ENCODE measurements at regions not wholly inside any gene's neighbourhood (a gene's known extent, or its start where the extent isn't known, plus 50 kb on each side); places are given as distances from the start of the nearest gene placed in this dataset.
"Not testable (repeated sequence)": the region's sequence is repeated elsewhere in the genome, so short reads cannot be mapped to it uniquely, and the experiment has no call there.

DNA sequence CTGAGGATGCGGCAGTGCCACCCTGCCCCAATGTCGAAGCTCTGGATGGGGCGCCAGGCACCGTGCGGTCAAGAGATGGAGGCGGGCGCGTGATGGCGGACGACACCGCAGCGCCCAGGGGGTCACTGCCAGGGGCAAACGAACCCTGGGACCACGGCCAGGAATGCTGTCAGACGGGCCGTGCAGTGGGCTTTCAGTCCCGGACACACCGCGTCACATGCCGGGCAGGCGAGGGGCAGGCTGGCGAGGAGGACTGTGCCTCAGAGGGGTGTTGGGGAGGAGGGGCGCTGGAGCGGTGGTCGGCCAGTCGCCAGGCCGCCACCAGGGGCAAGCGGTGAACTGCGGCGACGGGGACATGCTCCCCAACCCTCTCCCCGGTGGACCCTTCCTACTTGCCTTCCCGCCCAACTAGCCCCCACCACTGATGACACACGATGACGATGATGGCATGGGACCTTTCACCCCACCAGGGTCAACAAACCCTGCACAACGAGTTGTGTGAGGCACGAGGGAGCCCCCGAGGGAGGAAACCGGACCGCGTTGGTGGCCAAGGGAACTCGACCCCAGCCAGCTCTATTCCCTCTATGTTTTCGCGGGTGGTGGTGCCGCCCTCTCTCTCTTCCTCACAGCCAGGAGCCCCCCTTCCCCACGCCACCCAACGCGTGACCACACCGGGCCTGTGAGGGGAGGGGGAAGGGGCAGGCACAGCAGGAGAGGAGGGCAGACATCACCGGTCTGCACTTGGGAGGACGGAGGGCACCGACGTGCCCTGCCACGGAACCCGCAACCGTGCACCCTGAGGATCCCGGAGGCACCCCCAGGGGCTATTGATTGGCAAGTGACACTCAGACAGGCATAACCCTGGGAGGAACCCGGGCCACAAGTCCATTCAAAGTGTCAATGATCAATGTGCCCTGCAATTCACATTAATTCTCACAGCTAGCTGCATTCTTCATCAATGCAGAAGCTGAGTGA lies 1960.9 kb upstream of the DEFB115 start:
- no peak for DNase-seq

DNA sequence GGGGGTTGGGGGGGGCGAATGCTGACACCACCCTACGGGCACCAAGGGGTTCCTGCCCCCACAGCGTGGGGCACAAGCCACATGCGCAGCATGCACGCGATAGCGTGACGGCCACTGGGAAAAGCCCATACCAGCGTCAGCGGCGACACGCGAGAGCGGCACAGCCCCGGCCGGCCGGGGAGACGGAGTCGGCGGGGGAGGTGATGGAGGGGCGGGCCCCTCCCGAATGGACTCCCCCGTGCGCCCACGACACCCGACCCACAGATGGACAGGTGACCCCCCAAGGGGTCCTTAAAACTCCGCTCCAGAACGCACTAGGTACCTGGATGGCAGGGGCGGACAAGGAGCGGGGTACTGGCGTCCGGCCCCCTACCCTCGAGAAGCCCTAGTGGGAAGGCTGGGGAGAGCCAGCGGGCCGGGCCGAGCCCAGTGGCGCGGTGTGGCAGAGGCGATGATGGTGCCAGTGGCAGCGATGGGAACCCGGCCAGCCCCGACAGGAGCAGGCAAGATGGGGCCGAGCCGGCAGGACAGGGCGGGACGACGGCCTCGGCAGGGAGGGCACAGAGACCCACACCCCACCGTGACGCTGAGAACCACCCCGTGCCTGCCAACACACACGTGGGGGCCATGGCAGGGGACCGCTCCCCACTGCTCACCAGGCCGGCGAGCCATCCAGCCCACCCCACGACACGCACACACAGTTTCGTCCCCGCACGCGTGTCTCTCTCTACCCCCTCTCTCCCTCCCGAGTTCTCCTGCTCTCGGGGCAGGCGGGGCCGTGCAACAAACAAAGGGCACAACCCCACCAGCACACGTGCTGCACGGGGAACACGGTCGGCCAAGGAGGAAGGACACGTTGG lies 1959.8 kb upstream of the DEFB115 start:
- DNase-seq: no peak

DNA sequence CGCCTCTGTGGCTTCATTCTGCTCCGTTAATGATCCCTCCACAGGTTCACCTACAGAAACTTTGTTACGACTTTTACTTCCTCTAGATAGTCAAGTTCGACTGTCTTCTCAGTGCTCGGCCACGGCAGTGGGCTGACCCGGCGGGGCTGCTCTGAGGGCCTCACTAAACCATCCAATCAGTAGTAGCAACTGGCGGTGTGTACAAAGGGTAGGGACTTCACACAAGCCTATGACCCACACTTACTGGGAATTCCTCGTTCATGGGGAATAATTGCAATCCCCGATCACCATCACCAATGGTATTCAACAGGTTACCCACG lies 1959.2 kb upstream of the DEFB115 start:
- DNase-seq: no peak

GRCh38 chr20:29298759-29299613 lies 1958.5 kb upstream of the DEFB115 start:
- DNase-seq: no peak

GRCh38 chr20:29299811-29300578 lies 1957.5 kb upstream of the DEFB115 start:
- no peak for DNase-seq

GRCh38 chr20:29300579-29301551 lies 1956.6 kb upstream of the DEFB115 start:
- no peak for DNase-seq

DNA sequence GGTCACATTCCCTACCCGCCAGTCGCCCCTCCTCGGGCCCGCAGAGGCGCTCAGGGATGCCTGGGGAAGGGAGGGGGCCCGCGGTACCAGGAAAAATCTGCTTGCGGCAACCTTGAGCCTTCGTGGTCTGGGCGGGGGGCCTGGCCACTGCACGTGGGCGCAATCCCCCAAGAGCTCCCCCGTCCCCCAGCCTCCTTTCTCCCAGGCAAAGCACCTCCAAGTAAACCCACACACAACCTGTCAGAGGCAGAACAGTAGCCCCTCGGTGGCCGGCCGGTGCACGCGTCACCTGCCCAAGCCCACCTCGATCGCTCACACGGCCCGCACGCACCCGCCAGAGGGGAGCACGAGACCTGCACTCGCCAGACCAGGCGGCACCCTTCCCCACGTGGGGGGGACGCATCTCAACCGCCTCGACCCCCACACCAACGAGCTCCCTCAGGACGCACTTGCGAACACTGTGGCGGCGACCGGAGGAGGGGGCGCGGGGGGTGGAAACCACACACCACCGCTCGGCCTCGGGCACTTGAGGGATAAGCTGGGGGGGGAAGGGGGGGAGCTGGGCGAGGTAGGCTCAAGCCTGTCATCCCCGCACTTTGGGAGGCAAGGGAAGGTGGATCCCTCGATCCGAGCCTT lies 1955.7 kb upstream of the DEFB115 start:
- no peak for DNase-seq

- no peak for DNase-seq
These were observed 1954.4 kb upstream of the DEFB115 start for GRCh38 chr20:29302979-29303644.

DNA sequence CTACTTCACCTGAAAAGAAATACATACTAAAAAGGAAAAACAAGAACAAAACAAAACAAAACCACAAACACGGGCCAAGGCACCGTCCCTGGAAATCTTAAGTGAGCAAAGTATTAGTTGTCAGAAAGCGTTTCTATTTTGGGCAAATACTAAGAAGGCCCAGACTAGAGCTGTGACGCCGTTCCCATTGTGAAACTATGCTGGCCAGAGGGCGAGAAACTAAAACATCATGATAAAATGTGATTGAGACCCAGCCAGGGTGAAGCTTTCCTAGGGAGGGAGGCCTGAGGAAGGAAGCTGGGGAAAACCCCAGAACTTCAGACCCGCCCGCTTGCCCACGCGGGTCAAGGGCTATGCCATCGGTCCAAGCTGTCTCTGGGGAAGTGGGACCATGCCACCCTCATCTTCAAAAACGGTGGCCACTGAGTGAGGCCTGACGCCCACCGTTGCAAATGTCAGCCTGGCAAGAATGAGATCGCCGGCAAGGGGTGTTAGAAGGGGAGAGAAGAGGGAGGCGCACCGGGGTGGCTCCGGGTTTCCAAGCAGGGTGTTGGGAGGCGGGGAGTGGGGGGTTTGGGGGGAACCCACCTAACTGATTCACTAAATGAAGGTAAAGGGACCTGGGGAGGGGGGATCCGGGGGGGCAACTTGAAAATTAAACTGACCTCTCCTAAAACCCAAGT lies 1950.9 kb upstream of the DEFB115 start:
- no peak for DNase-seq

DNA sequence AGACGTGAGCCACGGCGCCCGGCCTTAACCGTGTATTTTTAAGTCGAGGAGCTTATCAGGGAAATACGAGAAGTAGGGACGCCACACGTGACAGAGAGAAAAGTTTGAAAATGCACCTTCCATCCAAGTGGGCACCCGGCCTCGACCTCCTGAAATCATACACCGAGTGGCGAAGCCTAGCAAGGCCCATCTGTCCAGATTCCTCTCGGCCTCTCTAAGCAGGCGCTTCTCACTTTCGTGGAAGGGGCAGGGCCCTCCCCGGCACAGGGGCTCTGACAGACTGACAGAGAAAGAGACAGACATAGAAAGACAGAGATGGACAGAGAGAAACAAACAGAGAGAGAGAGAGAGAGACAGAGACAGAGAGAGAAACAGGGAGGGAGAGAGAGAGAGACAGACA lies 1950.0 kb upstream of the DEFB115 start:
- not testable (repeated sequence) for DNase-seq

GRCh38 chr20:29308956-29309355 lies 1948.5 kb upstream of the DEFB115 start:
- not testable (repeated sequence) for DNase-seq

- DNase-seq: not testable (repeated sequence)
These were observed 1948.0 kb upstream of the DEFB115 start for GRCh38 chr20:29309481-29309880.

DNA sequence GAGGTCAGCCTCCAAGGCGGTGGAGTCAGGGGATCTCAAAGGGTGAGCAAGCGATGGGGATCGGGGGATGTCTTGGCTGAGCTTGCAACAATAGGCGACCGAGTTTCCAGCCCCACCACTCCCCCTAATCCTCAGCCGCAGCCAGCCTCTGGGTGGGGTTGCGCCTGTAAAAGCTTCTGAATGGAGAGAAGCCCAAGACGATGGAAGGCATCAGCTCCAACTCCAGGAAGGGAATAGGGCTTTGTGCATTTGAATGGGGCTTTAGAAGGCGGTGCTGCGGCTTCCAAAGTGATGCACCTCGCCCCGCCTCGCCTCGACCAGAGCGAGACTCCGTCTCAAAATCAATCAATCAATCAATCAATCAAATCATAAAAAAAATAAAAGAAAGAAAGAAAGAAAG lies 1946.4 kb upstream of the DEFB115 start:
- DNase-seq: not testable (repeated sequence)

GRCh38 chr20:29312679-29313078 lies 1944.8 kb upstream of the DEFB115 start:
- not testable (repeated sequence) for DNase-seq

GRCh38 chr20:29313481-29313880 lies 1944.0 kb upstream of the DEFB115 start:
- no peak for DNase-seq

- DNase-seq: no peak
These were observed 1943.2 kb upstream of the DEFB115 start for GRCh38 chr20:29314294-29314693.

DNA sequence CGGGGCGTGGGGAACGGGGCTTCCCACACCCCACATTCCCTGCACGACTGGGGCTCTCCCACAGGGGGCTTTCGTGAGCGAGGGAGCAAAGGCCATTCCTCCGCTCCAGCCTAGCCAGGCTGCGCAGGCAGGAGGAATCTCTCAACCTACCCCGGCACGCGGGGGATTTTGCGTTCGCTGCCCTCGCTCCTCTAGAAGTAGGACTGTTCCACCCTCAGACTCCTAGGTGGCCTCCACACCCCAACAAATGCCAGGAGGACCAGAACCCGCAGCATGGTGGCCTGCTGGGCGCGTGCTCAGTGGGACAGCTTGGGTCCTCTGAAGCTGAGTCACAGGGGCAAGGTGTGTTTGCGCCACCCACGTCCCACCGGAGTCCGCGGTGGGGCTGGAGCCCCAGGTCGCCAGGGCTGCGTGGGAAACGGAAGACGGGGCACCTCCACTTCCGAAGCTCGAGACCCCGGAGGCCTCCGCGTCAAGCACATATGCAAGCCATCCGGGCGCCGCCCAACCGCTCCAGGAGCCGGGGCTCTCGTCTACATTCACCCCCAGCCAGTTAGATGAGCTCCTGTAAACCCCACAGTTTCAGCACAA lies 1938.5 kb upstream of the DEFB115 start:
- DNase-seq: no peak

DNA sequence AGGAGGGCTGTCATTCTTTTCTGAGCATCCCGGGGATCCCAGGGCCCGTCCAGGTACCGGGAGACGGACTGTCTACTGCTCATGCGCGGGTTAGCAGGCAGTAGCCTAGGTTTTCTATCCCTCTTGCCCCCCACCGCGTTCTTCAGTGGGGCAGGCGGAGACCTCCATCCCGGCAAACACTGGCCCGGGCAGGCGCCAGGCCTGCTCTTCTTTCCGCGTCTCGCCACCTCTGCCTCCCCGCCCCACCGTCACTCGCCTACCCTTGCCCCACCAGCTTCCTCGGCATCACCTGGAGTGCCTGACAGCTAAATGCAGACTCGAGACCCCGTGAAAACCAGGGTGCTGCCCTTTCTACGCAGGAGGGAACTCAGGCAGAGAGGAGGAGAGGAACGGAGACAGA lies 1937.7 kb upstream of the DEFB115 start:
- DNase-seq: no peak

Data from activated gamma-delta T cell treated with Interleukin-2 at 50 U/mL for 16 hours (primary cell).